ENCODE measurements at regions not wholly inside any gene's neighbourhood (a gene's known extent, or its start where the extent isn't known, plus 50 kb on each side); places are given as distances from the start of the nearest gene placed in this dataset.
"Not testable (repeated sequence)": the region's sequence is repeated elsewhere in the genome, so short reads cannot be mapped to it uniquely, and the experiment has no call there.

DNA sequence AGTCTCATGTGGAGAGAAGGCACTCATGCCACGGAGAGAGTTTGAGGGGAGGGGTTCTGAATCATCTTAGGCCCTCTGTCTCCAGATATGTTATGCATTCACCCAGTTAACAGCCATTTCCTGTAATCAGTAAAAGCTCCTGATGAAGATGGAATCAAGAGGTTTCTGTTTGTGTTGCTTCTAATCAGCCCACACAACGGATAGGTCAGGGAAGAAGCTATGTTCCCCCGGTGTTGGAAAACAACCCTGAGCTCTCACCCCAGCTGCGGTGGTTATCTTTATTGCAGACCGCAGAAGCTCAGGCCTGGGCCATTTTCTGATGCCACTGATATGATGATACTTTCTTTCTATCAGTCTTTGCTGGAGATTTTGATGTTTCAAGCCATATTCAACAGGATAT, 338.5 kb upstream of the ONECUT1 start:
- DNase-seq (ENCODE audit: low spot score): no peak

GRCh38 chr15:53126144-53126543, 336.0 kb upstream of the ONECUT1 start:
- DNase-seq (ENCODE audit: low spot score): no peak

- no peak for DNase-seq (ENCODE audit: low spot score)
Measured at GRCh38 chr15:53122818-53123217, 332.7 kb upstream of the ONECUT1 start.

DNA sequence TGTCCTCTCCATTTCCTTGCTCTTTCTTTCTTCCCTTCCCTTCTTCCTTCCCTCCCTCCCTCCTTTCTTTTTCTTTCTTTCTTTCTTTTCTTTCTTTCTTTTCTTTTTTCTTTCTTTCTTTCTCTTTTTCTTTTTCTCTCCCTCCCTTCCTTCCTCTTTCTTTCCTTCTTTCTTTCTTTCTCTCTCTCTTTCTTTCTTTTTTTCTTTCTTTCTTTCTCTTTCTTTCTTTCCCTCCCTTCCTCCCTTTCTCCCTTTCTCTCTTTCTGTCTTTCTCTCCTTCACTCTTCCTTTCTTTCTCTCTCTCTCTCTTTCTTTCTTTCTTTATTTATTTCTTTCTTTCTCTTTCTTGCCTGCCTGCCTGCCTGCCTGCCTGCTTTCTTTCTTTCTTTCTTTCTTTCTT, 326.8 kb upstream of the ONECUT1 start:
- DNase-seq (ENCODE audit: low spot score): not testable (repeated sequence)

- DNase-seq (ENCODE audit: low spot score): no peak
Measured at GRCh38 chr15:53116169-53116568, 326.0 kb upstream of the ONECUT1 start.

GRCh38 chr15:53115563-53115962, 325.4 kb upstream of the ONECUT1 start:
- DNase-seq (ENCODE audit: low spot score): no peak

DNA sequence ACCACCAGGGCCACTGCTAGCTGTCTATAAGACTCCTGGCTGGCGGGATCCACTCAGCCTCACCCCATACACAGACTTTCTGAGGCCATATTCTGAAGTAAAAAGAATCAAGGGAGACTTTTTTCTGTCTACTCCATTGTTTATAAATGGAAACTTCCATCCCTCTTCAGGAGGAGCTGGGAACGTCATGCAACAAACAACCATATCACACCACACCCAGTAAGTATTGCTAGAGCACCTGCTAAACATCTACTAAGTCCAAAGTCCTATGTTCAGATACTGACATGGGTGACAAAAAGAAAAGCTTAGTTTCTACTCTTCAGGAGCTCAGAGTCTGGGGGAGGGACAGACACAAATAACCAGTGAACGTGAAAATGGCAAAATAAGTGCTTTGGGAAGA, 324.8 kb upstream of the ONECUT1 start:
- no peak for DNase-seq (ENCODE audit: low spot score)

DNA sequence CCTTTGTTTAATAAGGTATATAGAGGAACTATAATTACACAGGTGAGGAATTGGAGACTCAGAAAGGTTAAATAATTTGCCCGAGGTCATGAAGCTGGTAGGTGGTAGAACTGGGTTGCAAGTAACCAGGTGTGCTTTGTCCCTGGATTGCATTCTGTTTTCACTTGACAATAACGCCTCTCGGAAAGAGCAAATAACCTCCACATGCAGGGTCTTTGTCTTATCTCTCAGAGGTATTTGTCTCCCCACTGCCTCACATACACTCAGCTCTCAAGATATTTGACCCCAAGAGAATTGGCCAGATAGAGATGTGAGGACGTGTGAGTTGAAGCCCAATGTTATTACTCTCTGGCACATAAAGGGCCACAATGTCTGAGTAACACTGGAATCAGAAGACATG, 320.9 kb upstream of the ONECUT1 start:
- no peak for DNase-seq (ENCODE audit: low spot score)

DNA sequence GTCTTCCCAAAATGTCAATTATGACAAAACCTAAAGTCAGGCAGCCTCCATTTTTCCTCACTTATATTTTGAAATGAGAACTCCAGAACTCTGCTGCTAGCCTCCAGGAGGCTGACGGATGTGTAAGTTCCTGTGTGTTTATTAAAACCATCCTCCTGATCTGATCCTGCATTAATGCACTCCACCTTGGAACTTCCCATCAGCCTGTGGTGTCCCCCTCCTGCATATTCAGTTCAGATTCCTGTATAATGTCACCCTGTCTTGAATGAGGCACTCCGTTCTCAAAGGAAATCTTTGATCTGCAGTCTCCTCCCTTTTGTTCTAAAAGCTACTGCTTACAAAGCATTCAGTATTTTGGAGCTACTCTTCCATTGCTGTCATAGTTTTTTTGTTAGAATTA, 318.2 kb upstream of the ONECUT1 start:
- DNase-seq (ENCODE audit: low spot score): no peak

DNA sequence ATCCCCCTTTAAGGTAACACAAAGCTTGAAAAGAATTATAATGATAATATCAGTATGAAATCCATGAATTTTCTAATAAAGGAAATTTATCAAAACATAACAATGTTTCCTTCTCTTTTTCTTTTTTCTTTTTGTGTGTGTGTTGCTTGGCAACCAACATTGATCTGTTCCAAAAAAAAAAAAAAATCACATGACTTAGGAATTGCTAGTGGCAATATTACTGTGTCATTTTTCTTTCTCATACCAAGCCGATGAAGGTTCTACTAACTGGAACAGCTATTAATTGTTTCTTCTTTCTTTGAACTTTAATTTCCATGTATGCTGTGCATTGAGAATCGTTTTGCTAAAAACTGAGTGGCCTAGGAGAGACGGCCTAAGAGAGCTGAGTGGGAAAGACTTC, 317.7 kb upstream of the ONECUT1 start:
- DNase-seq (ENCODE audit: low spot score): no peak

- DNase-seq (ENCODE audit: low spot score): no peak
Measured at GRCh38 chr15:53106505-53107286, 316.6 kb upstream of the ONECUT1 start.

GRCh38 chr15:53102483-53102882, 312.3 kb upstream of the ONECUT1 start:
- no peak for DNase-seq (ENCODE audit: low spot score)

DNA sequence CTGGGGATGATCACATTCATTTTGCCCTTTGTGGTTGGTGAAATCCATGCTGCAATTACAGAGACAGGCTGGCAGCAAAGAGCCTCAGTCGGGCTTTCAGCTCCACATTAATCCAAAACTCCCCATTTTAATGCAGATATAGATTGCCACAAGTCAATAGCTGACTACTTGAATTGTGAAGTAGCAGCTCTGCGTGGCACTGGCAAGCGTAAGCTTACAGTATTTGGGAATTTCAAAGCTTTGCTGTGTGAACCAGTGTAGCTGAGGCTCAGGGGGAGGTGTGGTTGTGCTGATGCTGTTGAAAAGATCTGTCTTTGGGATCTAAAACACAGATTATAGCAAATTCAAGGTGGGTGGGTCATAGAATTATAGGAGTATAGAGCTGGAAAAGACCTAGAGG, 290.3 kb upstream of the ONECUT1 start:
- DNase-seq (ENCODE audit: low spot score): no peak

DNA sequence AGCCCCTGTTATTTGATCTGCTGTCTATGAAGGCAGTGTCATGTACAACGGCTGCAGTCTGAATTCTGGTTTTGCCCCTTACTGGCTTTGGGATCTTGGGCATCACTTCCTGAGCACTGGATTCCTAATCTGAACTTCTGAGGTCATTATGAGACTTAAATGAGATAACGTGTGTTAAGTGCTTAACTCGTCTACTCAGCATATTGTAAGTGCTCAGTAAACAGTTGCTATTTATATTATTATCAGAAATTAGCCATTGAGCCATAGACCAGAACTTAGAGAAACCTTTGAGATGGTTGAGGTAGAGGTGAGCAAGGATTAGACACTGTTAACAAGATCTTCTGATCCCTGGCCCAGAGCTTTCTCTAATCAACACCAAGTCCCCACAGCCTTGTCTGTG, 284.1 kb upstream of the ONECUT1 start:
- DNase-seq (ENCODE audit: low spot score): no peak

DNA sequence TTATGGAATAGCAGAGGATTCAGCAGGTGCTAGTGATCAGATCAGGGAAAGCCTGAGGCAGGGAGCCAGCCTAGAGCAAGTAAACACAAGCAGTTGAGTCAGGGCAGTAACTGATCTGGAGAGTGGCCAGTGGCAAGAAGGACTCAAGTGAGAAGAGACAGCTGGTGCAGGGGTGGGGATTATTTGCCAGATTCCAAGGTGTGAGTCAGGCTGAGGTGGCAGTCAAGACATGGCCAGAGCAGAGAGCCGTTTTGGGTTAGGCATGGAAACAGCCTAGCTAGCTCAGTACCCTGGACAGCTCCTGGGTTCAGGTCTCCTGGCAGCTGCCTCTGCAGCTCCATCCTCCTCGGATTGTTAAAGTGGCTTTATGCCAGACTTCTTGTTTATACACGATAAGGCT, 281.9 kb upstream of the ONECUT1 start:
- DNase-seq (ENCODE audit: low spot score): peak; percentile 94

- no peak for DNase-seq (ENCODE audit: low spot score)
Measured at GRCh38 chr15:53068636-53069035, 278.5 kb upstream of the ONECUT1 start.

- DNase-seq (ENCODE audit: low spot score): no peak
Measured at GRCh38 chr15:53059273-53060043, 269.3 kb upstream of the ONECUT1 start.

GRCh38 chr15:53046153-53046790, 256.1 kb upstream of the ONECUT1 start:
- DNase-seq (ENCODE audit: low spot score): no peak

DNA sequence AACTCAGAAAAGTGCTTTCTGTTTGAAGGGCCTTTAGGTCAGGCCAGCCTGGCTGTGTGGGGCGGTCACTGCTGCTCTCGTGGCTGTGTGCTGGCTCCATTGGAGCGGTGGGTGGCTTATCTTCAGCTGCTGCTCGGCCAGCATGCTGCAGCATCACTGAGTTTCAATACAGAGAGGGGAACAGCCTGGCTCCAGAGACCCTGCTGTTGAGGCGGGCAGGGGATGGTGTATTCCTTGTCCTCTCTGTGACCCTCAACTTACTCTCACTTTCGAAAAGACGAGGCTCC, 248.5 kb upstream of the ONECUT1 start:
- DNase-seq (ENCODE audit: low spot score): no peak

- DNase-seq (ENCODE audit: low spot score): no peak
Measured at GRCh38 chr15:53037904-53038654, 247.9 kb upstream of the ONECUT1 start.

DNA sequence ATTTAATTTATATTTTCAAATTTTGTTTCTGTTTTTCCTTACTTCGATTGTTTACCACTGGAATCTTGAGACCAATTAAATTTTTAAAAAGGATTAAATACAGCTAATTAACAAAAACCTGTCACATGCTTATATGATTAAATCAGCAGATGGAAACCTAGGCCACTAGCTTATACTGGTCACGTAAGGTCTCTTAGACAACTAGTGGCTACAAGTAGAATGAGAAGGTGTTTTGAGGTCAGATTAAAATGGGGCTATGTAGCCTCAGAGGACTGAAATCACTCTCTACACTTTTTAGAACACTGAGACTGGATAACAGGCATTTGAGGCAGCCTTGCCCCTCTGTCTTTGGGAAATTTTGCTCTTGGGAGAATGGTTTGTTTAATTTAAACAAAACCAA, 246.5 kb upstream of the ONECUT1 start:
- DNase-seq (ENCODE audit: low spot score): no peak

DNA sequence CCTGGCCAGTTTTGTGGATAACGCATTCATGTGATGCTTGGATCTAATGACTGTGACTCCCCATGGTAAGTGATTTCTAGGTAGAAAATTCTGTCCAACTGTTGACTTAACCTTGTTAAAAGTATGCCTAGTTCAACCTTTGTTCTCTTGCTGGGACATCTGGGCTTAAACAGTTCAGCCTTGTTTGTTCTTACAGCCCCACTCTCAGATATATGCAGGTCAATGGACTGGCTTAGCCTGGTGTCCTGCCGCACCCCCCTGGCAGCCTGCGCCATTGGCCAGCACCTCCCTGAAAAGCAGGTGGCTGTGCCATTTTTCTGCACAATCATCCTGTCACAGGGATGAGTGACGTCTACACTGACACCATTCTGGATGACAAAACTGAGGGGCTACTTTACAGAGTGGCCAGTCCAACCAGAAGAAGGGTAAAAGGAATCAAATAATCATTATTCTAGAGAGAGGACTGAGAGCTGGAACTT, 244.7 kb upstream of the ONECUT1 start:
- no peak for DNase-seq (ENCODE audit: low spot score)

Data from LoVo (cell line).